ENCODE measurements at regions not wholly inside any gene's neighbourhood (a gene's known extent, or its start where the extent isn't known, plus 50 kb on each side); places are given as distances from the start of the nearest gene placed in this dataset.

DNA sequence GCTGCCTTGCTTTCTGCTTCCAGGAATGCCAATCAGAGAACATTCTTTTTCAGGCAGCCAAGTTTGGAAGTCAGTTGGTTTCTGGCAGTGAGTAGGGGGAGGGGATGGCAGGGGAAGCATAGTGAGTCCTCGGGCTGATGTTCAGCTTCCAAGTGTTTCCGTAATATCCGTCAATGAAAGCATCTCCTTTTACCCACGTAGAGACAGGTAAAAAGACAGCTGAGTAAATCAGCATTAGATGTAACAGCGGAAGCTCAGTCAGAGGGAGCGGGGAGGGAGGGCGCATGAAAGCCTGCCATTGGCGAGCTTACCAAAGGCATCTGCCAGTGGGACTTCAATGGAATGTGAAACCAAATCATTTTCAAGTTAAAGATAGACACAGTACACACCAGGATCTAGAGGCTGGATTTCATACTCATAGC, 117.1 kb upstream of the DTNA start:
- no peak for TF ChIP-seq CTCF (IDR thresholded peaks at IDR 0.05)
- no peak for TF ChIP-seq POLR2A (IDR thresholded peaks at IDR 0.05)

Measured in uterus (tissue), 2 donors.